Spleen (tissue), 11 donors: ENCODE measurements at regions not wholly inside any gene's neighbourhood (a gene's known extent, or its start where the extent isn't known, plus 50 kb on each side); places are given as distances from the start of the nearest gene placed in this dataset.

Experiments
- DNase-seq: peaks from one replicate; pipeline ENCODE4 v3.0.0-alpha.2; 2020
- H3K27ac ChIP-seq, 8 donors: fragments of 200-600 bp; sonication (generic) in 7 of 8; 1 replicate in 4 of 8; 2 replicates in 4 of 8; pipeline versions ENCODE4 v1.5.0 to v1.8.0; 2016 to 2021; ENCODE audit warnings: inconsistent platforms in 4 of 8, mild to moderate bottlenecking in 4 of 8, moderate library complexity in 1 of 8
- H3K27me3 ChIP-seq, 7 donors: fragments of 200-600 bp; sonication (generic) in 6 of 7; replicated peaks in 1 of 7; 1 replicate in 4 of 7; 2 replicates in 3 of 7; pipeline versions ENCODE4 v1.5.0 to v1.8.0; 2016 to 2021; ENCODE audit warnings: inconsistent platforms in 3 of 7, mild to moderate bottlenecking in 1 of 7
- H3K36me3 ChIP-seq, 6 donors: fragments of 200-600 bp; sonication (generic) in 5 of 6; 1 replicate in 4 of 6; 2 replicates in 2 of 6; pipeline versions ENCODE4 v1.5.0 to v1.8.0; 2016 to 2021; ENCODE audit warnings: inconsistent platforms in 2 of 6
- H3K4me1 ChIP-seq, 6 donors: fragments of 200-600 bp; sonication (generic) in 5 of 6; 1 replicate in 3 of 6; 2 replicates in 3 of 6; pipeline versions ENCODE4 v1.5.0 to v1.8.0; 2016 to 2021; ENCODE audit warnings: inconsistent platforms in 3 of 6
- H3K4me3 ChIP-seq, 8 donors: fragments of 200-600 bp; sonication (generic) in 7 of 8; 1 replicate in 4 of 8; 2 replicates in 4 of 8; pipeline versions ENCODE4 v1.5.0 to v1.8.0; 2016 to 2021; ENCODE audit warnings: inconsistent platforms in 4 of 8, mild to moderate bottlenecking in 4 of 8, moderate library complexity in 2 of 8
- H3K9me3 ChIP-seq, 8 donors: fragments of 200-600 bp; sonication (generic) in 7 of 8; 1 replicate in 4 of 8; 2 replicates in 4 of 8; pipeline versions ENCODE4 v1.5.0 to v1.8.0; 2016 to 2021; ENCODE audit warnings: inconsistent platforms in 4 of 8
- POLR2A ChIP-seq, 3 donors: fragments of 450-650 bp; IDR thresholded peaks; one replicate each; pipeline ENCODE4 v1.5.1; 2017; ENCODE audit warnings: antibody characterized with exemption in 3 of 3, mild to moderate bottlenecking in 1 of 3
- POLR2AphosphoS5 ChIP-seq, 3 donors: sonication (generic); formaldehyde crosslinking; IDR thresholded peaks; one replicate each; pipeline ENCODE4 v1.5.1; 2017; ENCODE audit warnings: antibody characterized with exemption in 3 of 3
- whole genome bisulfite sequencing, 5 donors: extraction: QIAGEN DNeasy Blood & Tissue Kit in 3 of 5; methylation state at CpG; one replicate each; pipeline versions ENCODE4 v1.1.5 to v1.1.7; 2013 to 2018; 5-methylcytosine and 5-hydroxymethylcytosine counted together
- intact Hi-C: fragments of 100-400 bp; cut with DNase I; formaldehyde crosslinking; loops from one replicate; pipeline ENCODE4 v1.15.0; 2023; ENCODE audit warnings: low total_unique reads
- TF ChIP-seq, protein P1 (sequence below), 11 experiments: fragments of 200-600 bp in 7 of 11; fragments of 450-650 bp in 4 of 11; sonication (generic) in 4 of 11; IDR thresholded peaks in 8 of 11; conservative IDR thresholded peaks in 3 of 11; 1 replicate in 7 of 11; 2 replicates in 4 of 11; pipeline versions ENCODE4 v1.4.0 to v1.8.0; 2016 to 2021; ENCODE audit warnings: antibody characterized with exemption in 11 of 11, inconsistent platforms in 4 of 11, mild to moderate bottlenecking in 1 of 11
- donor health status: healthy with polysubstance abuse.
- donor health status: DM: no; HTN: no; CAD: no; lungs with moderate emphysema.
- donor health status: DM: no; HTN: no; CAD: no.
- donor health status: Bipolar disorder and iron deficiency.
- donor health status: healthy.
- donor health status: DM: no; HTN: no; CAD: no.
- donor health status: DM: yes; HTN: yes; CAD: no.

DNA sequence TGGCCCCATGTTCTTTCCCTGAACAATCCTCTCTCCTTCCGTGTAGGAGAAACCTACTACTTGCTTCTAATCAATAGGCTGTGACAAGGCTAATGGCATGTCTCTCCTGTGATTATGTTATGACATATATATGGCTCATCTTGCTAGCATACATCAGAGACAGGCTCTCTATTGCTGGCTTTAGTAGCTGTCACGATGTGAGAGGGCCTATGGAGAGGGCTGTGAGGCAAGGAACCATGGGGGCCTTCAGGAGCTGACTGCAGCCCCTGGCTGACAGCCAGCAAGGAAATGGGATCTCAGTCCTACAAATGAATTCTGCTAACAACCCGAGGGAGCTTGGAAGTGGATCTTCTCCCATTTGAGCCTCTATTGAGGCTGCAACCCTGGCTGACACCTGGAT is 96.3 kb downstream of the EOMES start:
- no peak overlapping the region for H3K27ac ChIP-seq

DNA sequence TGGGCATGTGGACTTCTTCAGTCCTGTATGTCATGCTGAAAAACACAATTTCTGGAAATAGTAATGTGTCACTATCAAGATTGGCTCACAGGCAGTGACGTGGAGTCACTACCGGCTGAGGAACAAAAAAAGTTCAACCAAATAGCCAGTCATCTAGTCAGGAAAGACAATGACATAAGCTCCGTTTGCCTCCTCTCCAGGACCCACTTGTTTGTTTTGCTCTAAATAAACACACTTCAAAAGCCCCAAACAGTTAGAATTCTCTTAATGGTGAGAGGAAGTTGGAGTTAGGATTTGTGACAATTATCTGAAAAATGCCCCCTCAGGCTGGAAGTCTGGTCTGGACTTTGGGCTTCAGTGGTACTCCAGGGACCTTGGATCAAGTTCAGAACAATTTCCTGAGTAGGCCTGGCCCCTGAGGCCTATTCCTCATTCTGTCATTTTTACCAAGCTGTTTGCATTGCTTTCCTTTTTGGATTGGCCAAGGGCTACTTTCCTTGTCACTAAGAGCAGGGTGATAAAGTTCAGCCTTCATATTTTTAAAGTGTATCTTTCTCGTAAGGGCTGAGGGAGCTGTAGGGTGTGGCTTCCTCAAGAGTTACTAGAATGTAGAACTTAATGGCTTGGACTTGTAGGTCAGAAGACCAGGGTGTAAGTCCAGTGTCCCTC is 98.9 kb downstream of the EOMES start:
- TF ChIP-seq, protein P1, sequence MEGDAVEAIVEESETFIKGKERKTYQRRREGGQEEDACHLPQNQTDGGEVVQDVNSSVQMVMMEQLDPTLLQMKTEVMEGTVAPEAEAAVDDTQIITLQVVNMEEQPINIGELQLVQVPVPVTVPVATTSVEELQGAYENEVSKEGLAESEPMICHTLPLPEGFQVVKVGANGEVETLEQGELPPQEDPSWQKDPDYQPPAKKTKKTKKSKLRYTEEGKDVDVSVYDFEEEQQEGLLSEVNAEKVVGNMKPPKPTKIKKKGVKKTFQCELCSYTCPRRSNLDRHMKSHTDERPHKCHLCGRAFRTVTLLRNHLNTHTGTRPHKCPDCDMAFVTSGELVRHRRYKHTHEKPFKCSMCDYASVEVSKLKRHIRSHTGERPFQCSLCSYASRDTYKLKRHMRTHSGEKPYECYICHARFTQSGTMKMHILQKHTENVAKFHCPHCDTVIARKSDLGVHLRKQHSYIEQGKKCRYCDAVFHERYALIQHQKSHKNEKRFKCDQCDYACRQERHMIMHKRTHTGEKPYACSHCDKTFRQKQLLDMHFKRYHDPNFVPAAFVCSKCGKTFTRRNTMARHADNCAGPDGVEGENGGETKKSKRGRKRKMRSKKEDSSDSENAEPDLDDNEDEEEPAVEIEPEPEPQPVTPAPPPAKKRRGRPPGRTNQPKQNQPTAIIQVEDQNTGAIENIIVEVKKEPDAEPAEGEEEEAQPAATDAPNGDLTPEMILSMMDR (IDR thresholded peaks at IDR 0.05 in 8 of 11, conservative IDR thresholded peaks at IDR 0.05 in 3 of 11): no peak
- TF ChIP-seq POLR2A (IDR thresholded peaks at IDR 0.05) (no peak), POLR2AphosphoS5 (IDR thresholded peaks at IDR 0.05) (no peak)
- WGBS, 5 donors: 49 to 78% (median 62%) methylated on average over 4 of the region's 4 CpGs
- intact Hi-C loops: no loop called here

More for the DNA sequence above, 96.3 kb downstream of the EOMES start:
- Histone ChIP-seq H3K9me3 (no peaks in the 10 kb centered on the region), H3K36me3 (no peaks in the 10 kb centered on the region), H3K4me3 (no peak overlapping the region), H3K27me3 (no peaks in the 10 kb centered on the region), H3K4me1 (peaks cover 2 to 23% (median 9%) of the 10 kb centered on the region in 6 donors)
- intact Hi-C loops: no loop called here
- DNase-seq: no peak
- 75 to 83% (median 77%) methylated on average over 3 of the region's 3 CpGs for WGBS, 5 donors
- TF ChIP-seq POLR2A (IDR thresholded peaks at IDR 0.05) (no peak), POLR2AphosphoS5 (IDR thresholded peaks at IDR 0.05) (no peak)
- TF ChIP-seq, protein P1 (IDR thresholded peaks at IDR 0.05 in 8 of 11, conservative IDR thresholded peaks at IDR 0.05 in 3 of 11): no peak

DNA sequence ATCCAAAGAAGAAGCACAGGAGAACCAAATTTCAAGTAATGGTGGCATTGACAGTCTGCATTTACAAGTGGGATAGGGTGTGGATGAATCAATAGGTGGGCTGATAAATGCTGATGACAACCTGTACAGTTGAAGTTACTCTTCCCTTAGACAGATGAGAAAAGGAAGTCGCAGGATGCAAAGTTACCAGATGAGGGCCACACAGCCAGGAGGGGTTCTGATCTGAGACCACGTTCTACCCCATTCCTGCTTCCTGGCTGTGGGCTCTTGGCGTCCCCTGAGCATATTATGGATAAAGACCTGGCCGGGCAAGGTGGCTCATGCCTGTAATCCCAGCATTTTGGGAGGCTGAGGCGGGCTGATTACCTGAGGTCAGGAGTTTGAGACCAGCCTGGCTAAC is 104.6 kb downstream of the EOMES start:
- TF ChIP-seq, protein P1 (IDR thresholded peaks at IDR 0.05 in 8 of 11, conservative IDR thresholded peaks at IDR 0.05 in 3 of 11): no peak
- no peak for TF ChIP-seq POLR2A (IDR thresholded peaks at IDR 0.05)
- TF ChIP-seq POLR2AphosphoS5 (IDR thresholded peaks at IDR 0.05): no peak
- WGBS, 5 donors: 75 to 85% (median 83%) methylated on average over 5 of the region's 5 CpGs
- intact Hi-C loops: no loop called here

More for the DNA sequence above, 98.9 kb downstream of the EOMES start:
- Histone ChIP-seq H3K4me1 (peaks cover 2 to 22% (median 8%) of the 10 kb centered on the region in 6 donors), H3K36me3 (no peaks in the 10 kb centered on the region), H3K27me3 (no peaks in the 10 kb centered on the region), H3K27ac (peak overlapping the region in 7 of 8 donors; percentile 45 to 68 (median 47)), H3K9me3 (no peaks in the 10 kb centered on the region), H3K4me3 (no peak overlapping the region)
- no peak for DNase-seq

DNA sequence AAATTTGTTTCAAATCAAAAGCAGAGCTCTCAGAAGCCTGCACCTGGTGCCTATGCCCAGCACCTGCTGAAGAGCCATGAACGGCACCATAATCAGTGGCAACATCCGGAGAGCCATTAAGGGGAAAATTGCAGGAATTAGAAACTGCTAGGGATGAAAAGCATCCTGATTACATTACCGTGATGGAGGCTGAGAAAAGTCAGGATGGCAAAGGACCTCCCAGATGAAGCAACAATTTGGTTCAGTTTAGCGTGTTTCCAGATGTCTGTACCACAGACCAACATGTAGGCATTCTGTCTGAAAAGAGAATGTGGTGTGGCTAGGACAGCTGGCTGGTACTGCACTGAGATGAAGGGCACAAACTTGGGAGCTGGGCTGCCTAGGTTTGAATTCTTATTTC is 106.1 kb downstream of the EOMES start:
- Histone ChIP-seq H3K4me3 (no peak overlapping the region), H3K4me1 (no peaks in the 10 kb centered on the region), H3K27ac (no peak overlapping the region), H3K27me3 (no peaks in the 10 kb centered on the region), H3K36me3 (no peaks in the 10 kb centered on the region), H3K9me3 (peaks cover 0 to 28% (median 25%) of the 10 kb centered on the region in 8 donors)
- intact Hi-C loops: no loop called here
- TF ChIP-seq, protein P1 (IDR thresholded peaks at IDR 0.05 in 8 of 11, conservative IDR thresholded peaks at IDR 0.05 in 3 of 11): no peak
- TF ChIP-seq POLR2A (IDR thresholded peaks at IDR 0.05) (no peak), POLR2AphosphoS5 (IDR thresholded peaks at IDR 0.05) (no peak)
- WGBS, 5 donors: 88 to 97% (median 92%) methylated on average over 4 of the region's 4 CpGs
- DNase-seq: no peak

More for the DNA sequence above, 104.6 kb downstream of the EOMES start:
- Histone ChIP-seq H3K4me3 (no peak overlapping the region), H3K4me1 (no peaks in the 10 kb centered on the region), H3K36me3 (no peaks in the 10 kb centered on the region), H3K27ac (no peak overlapping the region), H3K9me3 (peaks cover 0 to 28% (median 25%) of the 10 kb centered on the region in 8 donors), H3K27me3 (no peaks in the 10 kb centered on the region)
- DNase-seq: no peak
